ENCODE measurements at regions not wholly inside any gene's neighbourhood (a gene's known extent, or its start where the extent isn't known, plus 50 kb on each side); places are given as distances from the start of the nearest gene placed in this dataset.

- peaks cover 12% of the 10 kb centered on the region for H3K9me3 Mint-ChIP-seq
- no peak overlapping the region for H3K27ac Mint-ChIP-seq
- POLR2A ChIA-PET, result no interaction called here
- TF ChIP-seq CTCF (IDR thresholded peaks at IDR 0.05), result no peak
- intact Hi-C loops (cut with micrococcal nuclease), result no loop called here
- no peak for ATAC-seq (ENCODE audit: low read depth)
- no peak for DNase-seq
- H3K4me1 Mint-ChIP-seq, result no peaks in the 10 kb centered on the region
- CTCF ChIA-PET, result no interaction called here
- peaks cover 6% of the 10 kb centered on the region for H3K27me3 Mint-ChIP-seq
- no peak overlapping the region for H3K4me3 Mint-ChIP-seq
- no peaks in the 10 kb centered on the region for H3K36me3 Mint-ChIP-seq (ENCODE audit: low read depth)
Observed at GRCh38 chr22:34017205-34017604, 96.9 kb upstream of the LARGE1 start.

- ATAC-seq (ENCODE audit: low read depth) (no peak), DNase-seq (no peak)
- Mint-ChIP-seq H3K27me3 (peaks cover 6% of the 10 kb centered on the region), H3K4me3 (no peak overlapping the region), H3K36me3 (ENCODE audit: low read depth) (no peaks in the 10 kb centered on the region), H3K9me3 (peaks cover 8% of the 10 kb centered on the region), H3K27ac (no peak overlapping the region), H3K4me1 (no peaks in the 10 kb centered on the region)
- TF ChIP-seq CTCF (IDR thresholded peaks at IDR 0.05), result no peak
- ChIA-PET POLR2A (no interaction called here), CTCF (no interaction called here)
- intact Hi-C loops (cut with micrococcal nuclease), result no loop called here
Observed at GRCh38 chr22:34019190-34019845, 99.0 kb upstream of the LARGE1 start.

- ChIA-PET CTCF (no interaction called here), POLR2A (no interaction called here)
- Mint-ChIP-seq H3K4me1 (no peaks in the 10 kb centered on the region), H3K9me3 (peaks cover 2% of the 10 kb centered on the region), H3K36me3 (ENCODE audit: low read depth) (no peaks in the 10 kb centered on the region), H3K27ac (no peak overlapping the region), H3K4me3 (no peak overlapping the region), H3K27me3 (peaks cover 5% of the 10 kb centered on the region)
- TF ChIP-seq CTCF (IDR thresholded peaks at IDR 0.05), result no peak
- ATAC-seq (ENCODE audit: low read depth) (no peak), DNase-seq (no peak)
- intact Hi-C loops (cut with micrococcal nuclease), result no loop called here
Observed at GRCh38 chr22:34035209-34035608, 114.9 kb upstream of the LARGE1 start.

- Mint-ChIP-seq H3K4me1 (no peaks in the 10 kb centered on the region), H3K36me3 (ENCODE audit: low read depth) (no peaks in the 10 kb centered on the region), H3K4me3 (no peak overlapping the region), H3K27me3 (peaks cover 5% of the 10 kb centered on the region), H3K9me3 (peaks cover 2% of the 10 kb centered on the region), H3K27ac (no peak overlapping the region)
- ATAC-seq (ENCODE audit: low read depth), result no peak
- ChIA-PET CTCF (no interaction called here), POLR2A (no interaction called here)
- intact Hi-C loops (cut with micrococcal nuclease), result no loop called here
- DNase-seq, result no peak
- no peak for TF ChIP-seq CTCF (IDR thresholded peaks at IDR 0.05)
Observed at GRCh38 chr22:34036931-34037330, 116.7 kb upstream of the LARGE1 start.

GRCh38 chr22:34038801-34039555 lies 118.7 kb upstream of the LARGE1 start:
- H3K4me1 Mint-ChIP-seq, result no peaks in the 10 kb centered on the region
- no peak for ATAC-seq (ENCODE audit: low read depth)
- no peak overlapping the region for H3K27ac Mint-ChIP-seq
- H3K36me3 Mint-ChIP-seq (ENCODE audit: low read depth), result no peaks in the 10 kb centered on the region
- no peak for TF ChIP-seq CTCF (IDR thresholded peaks at IDR 0.05)
- intact Hi-C loops (cut with micrococcal nuclease), result no loop called here
- CTCF ChIA-PET, result no interaction called here
- H3K9me3 Mint-ChIP-seq, result peaks cover 2% of the 10 kb centered on the region
- H3K4me3 Mint-ChIP-seq, result no peak overlapping the region
- H3K27me3 Mint-ChIP-seq, result peaks cover 5% of the 10 kb centered on the region
- POLR2A ChIA-PET, result no interaction called here
- no peak for DNase-seq

Data from activated B cell treated with CpG ODN at 0.5 μM for 24 hours (primary cell).